ENCODE measurements at regions not wholly inside any gene's neighbourhood (a gene's known extent, or its start where the extent isn't known, plus 50 kb on each side); places are given as distances from the start of the nearest gene placed in this dataset.

DNA sequence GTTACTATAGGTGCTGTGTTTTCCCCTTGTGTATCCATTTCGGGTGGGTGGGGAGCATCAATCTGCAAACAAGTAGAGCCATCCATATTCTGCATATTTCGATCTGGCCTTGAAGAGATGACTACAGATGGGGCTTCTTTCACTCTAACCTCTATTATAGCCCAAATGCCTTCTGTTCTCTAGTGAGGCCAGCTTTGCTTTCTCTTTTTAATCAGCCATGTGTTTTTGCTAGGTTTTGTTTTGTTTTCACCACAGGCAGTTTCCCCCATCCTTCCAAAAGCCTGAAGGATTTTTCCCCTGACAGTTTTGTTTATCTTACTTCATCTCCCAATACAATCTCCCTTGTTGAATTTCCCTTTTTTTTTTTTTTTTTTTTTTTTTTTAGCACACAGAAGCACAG lies 224.1 kb downstream of the BTG1 start:
- TF ChIP-seq, protein P1, sequence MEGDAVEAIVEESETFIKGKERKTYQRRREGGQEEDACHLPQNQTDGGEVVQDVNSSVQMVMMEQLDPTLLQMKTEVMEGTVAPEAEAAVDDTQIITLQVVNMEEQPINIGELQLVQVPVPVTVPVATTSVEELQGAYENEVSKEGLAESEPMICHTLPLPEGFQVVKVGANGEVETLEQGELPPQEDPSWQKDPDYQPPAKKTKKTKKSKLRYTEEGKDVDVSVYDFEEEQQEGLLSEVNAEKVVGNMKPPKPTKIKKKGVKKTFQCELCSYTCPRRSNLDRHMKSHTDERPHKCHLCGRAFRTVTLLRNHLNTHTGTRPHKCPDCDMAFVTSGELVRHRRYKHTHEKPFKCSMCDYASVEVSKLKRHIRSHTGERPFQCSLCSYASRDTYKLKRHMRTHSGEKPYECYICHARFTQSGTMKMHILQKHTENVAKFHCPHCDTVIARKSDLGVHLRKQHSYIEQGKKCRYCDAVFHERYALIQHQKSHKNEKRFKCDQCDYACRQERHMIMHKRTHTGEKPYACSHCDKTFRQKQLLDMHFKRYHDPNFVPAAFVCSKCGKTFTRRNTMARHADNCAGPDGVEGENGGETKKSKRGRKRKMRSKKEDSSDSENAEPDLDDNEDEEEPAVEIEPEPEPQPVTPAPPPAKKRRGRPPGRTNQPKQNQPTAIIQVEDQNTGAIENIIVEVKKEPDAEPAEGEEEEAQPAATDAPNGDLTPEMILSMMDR (IDR thresholded peaks at IDR 0.05; ENCODE audit: low read depth, low read length), result no peak
- no peak for TF ChIP-seq EZH2phosphoT487 (IDR thresholded peaks at IDR 0.05; ENCODE audit: low read depth)

Measured in OCI-LY3 (cell line).